ENCODE measurements at regions not wholly inside any gene's neighbourhood (a gene's known extent, or its start where the extent isn't known, plus 50 kb on each side); places are given as distances from the start of the nearest gene placed in this dataset.

DNA sequence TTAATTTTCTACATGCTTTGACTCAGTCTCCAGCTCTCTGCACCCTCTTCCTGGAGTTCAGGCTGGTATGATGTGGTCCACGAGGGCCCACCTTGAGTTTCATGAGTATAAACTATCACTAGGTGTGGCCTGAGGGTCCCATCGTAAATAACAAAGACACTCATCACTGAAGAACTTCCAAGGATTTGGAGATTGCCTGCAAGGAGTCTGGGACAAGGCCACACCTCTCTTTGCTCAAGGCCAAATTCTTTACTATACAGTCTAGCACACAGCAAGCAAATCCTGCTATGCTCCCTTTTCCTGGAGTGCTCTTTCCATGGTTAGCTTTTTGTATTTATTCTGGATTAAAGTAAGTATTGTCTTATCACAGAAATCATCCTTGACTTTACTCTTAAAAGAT, 271.9 kb downstream of the SLC16A7 start:
- no peak overlapping the region for H3K4me3 ChIP-seq (ENCODE audit: low read length in 2 of 2)
- H3K27ac ChIP-seq (ENCODE audit: low read depth in 2 of 2, low read length in 2 of 2), result no peak overlapping the region
- no peaks in the 10 kb centered on the region for H3K27me3 ChIP-seq (ENCODE audit: control insufficient read depth in 2 of 2, insufficient read depth in 2 of 2, low read length in 2 of 2)
- no peaks in the 10 kb centered on the region for H3K9me3 ChIP-seq (ENCODE audit: control insufficient read depth in 2 of 2, low read length in 2 of 2)
- no peak overlapping the region for H3K9ac ChIP-seq (ENCODE audit: low read depth in 1 of 2, low read length in 2 of 2)
- no peaks in the 10 kb centered on the region for H3K36me3 ChIP-seq (ENCODE audit: control insufficient read depth in 2 of 2, insufficient read depth in 2 of 2, low read length in 2 of 2)
- no peaks in the 10 kb centered on the region for H3K4me1 ChIP-seq (ENCODE audit: control insufficient read depth in 2 of 2, insufficient read depth in 2 of 2, low read length in 2 of 2)

DNA sequence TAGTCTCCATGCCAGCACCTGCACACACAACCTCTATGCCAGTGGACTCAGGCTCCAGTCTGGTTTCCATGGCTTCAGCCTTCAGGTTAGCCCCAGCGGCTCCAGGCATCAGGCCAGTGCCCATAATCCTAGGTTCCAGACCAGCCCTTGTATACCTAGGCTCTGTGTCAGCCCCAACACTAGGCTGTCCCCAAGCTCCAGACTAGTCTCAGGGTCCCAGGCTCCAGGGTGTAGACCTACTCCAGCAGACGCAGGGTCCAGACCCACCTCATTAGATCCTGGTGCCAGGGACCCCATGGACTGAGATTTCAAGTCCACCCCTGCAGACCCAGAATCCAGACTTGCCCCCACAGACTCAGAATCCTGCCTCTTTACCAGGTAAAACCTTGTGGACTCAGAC, 275.9 kb downstream of the SLC16A7 start:
- Histone ChIP-seq H3K36me3 (ENCODE audit: control insufficient read depth in 2 of 2, insufficient read depth in 2 of 2, low read length in 2 of 2) (no peaks in the 10 kb centered on the region), H3K4me3 (ENCODE audit: low read length in 2 of 2) (no peak overlapping the region), H3K27ac (ENCODE audit: low read depth in 2 of 2, low read length in 2 of 2) (no peak overlapping the region), H3K4me1 (ENCODE audit: control insufficient read depth in 2 of 2, insufficient read depth in 2 of 2, low read length in 2 of 2) (no peaks in the 10 kb centered on the region), H3K9me3 (ENCODE audit: control insufficient read depth in 2 of 2, low read length in 2 of 2) (no peaks in the 10 kb centered on the region), H3K9ac (ENCODE audit: low read depth in 1 of 2, low read length in 2 of 2) (no peak overlapping the region), H3K27me3 (ENCODE audit: control insufficient read depth in 2 of 2, insufficient read depth in 2 of 2, low read length in 2 of 2) (no peaks in the 10 kb centered on the region)

DNA sequence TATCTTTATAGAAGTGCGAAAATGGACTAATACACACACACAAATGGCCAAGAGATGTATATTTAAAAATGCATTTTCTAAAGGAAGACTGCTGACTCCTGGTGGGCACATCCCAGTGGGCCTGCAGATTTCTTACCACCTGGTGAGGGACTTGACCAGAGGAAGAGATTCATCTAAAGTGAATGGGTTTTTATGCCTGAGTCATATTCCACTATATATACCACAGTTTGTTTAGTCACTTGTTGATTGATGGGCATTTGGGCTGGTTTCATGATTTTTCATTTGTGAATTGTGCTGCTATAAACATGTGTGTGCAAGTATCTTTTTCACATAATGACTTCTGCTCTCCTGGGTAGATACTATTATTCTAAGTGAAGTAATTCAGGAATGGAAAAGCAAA, 277.3 kb downstream of the SLC16A7 start:
- Histone ChIP-seq H3K4me1 (ENCODE audit: control insufficient read depth in 2 of 2, insufficient read depth in 2 of 2, low read length in 2 of 2) (no peaks in the 10 kb centered on the region), H3K9me3 (ENCODE audit: control insufficient read depth in 2 of 2, low read length in 2 of 2) (no peaks in the 10 kb centered on the region), H3K9ac (ENCODE audit: low read depth in 1 of 2, low read length in 2 of 2) (no peak overlapping the region), H3K27ac (ENCODE audit: low read depth in 2 of 2, low read length in 2 of 2) (no peak overlapping the region), H3K4me3 (ENCODE audit: low read length in 2 of 2) (no peak overlapping the region), H3K27me3 (ENCODE audit: control insufficient read depth in 2 of 2, insufficient read depth in 2 of 2, low read length in 2 of 2) (no peaks in the 10 kb centered on the region), H3K36me3 (ENCODE audit: control insufficient read depth in 2 of 2, insufficient read depth in 2 of 2, low read length in 2 of 2) (no peaks in the 10 kb centered on the region)

DNA sequence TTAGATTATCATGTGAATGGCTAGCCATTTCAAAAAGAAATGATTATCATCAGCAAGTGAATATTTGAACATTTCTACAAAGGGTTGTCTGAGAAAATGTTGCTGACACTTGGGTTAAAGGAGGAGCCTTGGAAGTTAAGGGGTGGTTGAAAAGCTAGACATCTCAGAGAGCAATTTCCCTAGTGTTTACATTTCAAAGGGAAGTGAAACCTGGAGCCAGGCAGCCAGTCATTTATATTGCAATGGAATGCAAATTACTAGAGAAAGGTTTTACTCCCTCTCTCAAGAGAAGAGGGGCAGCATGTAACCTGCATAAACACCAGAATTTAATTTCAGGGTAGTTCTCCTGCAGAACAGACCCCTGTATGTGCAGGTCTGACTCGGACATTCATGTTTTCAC, 279.0 kb downstream of the SLC16A7 start:
- H3K9me3 ChIP-seq (ENCODE audit: control insufficient read depth in 2 of 2, low read length in 2 of 2), result no peaks in the 10 kb centered on the region
- H3K27me3 ChIP-seq (ENCODE audit: control insufficient read depth in 2 of 2, insufficient read depth in 2 of 2, low read length in 2 of 2), result no peaks in the 10 kb centered on the region
- no peak overlapping the region for H3K4me3 ChIP-seq (ENCODE audit: low read length in 2 of 2)
- H3K4me1 ChIP-seq (ENCODE audit: control insufficient read depth in 2 of 2, insufficient read depth in 2 of 2, low read length in 2 of 2), result no peaks in the 10 kb centered on the region
- no peaks in the 10 kb centered on the region for H3K36me3 ChIP-seq (ENCODE audit: control insufficient read depth in 2 of 2, insufficient read depth in 2 of 2, low read length in 2 of 2)
- no peak overlapping the region for H3K9ac ChIP-seq (ENCODE audit: low read depth in 1 of 2, low read length in 2 of 2)
- H3K27ac ChIP-seq (ENCODE audit: low read depth in 2 of 2, low read length in 2 of 2), result no peak overlapping the region

DNA sequence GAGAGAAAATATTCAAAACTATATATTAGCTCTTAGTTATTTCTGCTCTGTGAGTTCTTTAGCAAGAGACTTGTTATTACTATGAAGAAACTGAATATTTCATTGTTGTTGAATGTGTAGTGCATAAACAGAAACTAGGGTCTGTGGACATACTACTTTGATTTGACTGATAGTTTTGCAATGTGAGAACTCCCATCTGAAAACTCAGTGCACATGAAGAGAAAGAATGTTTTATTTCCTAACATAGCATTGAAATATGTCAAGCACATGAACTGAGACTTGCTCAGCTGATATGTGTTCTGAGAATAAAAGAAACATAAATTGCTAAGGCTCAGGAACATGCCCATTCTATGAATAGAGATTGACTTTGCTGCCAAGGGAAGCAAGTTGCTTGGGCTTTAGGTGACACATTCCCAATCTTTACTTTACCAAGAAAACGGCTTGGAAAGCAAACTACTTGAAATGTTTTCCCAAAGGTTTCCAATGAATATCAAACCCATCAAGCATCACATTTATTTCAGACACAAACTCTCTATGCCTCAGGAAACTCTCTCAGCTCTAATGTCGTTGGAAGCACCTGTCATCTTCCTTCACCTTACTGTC, 290.4 kb downstream of the SLC16A7 start:
- no peaks in the 10 kb centered on the region for H3K4me1 ChIP-seq (ENCODE audit: control insufficient read depth in 2 of 2, insufficient read depth in 2 of 2, low read length in 2 of 2)
- H3K36me3 ChIP-seq (ENCODE audit: control insufficient read depth in 2 of 2, insufficient read depth in 2 of 2, low read length in 2 of 2), result no peaks in the 10 kb centered on the region
- no peak overlapping the region for H3K9ac ChIP-seq (ENCODE audit: low read depth in 1 of 2, low read length in 2 of 2)
- H3K27ac ChIP-seq (ENCODE audit: low read depth in 2 of 2, low read length in 2 of 2), result no peak overlapping the region
- H3K4me3 ChIP-seq (ENCODE audit: low read length in 2 of 2), result no peak overlapping the region
- no peaks in the 10 kb centered on the region for H3K9me3 ChIP-seq (ENCODE audit: control insufficient read depth in 2 of 2, low read length in 2 of 2)
- H3K27me3 ChIP-seq (ENCODE audit: control insufficient read depth in 2 of 2, insufficient read depth in 2 of 2, low read length in 2 of 2), result no peaks in the 10 kb centered on the region

DNA sequence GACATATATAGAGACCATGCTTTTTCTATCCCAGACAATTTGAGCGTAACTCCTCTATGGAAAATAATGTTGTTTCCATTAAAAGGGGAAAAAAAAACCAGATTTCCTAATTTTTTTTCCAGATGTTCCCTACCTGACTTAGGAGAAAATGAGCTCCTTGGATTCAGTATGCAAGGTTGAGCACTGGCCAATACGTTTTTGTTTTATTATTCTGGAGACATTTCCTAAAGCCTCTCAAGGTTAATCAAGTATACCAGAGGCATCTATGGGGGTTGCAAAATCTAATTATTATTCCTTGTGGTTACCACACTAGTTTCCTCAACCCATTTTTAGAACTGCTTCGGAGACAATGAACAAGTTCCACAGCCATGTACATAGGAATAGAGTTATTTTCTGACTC, 291.3 kb downstream of the SLC16A7 start:
- Histone ChIP-seq H3K27ac (ENCODE audit: low read depth in 2 of 2, low read length in 2 of 2) (no peak overlapping the region), H3K36me3 (ENCODE audit: control insufficient read depth in 2 of 2, insufficient read depth in 2 of 2, low read length in 2 of 2) (no peaks in the 10 kb centered on the region), H3K9ac (ENCODE audit: low read depth in 1 of 2, low read length in 2 of 2) (no peak overlapping the region), H3K4me3 (ENCODE audit: low read length in 2 of 2) (no peak overlapping the region), H3K9me3 (ENCODE audit: control insufficient read depth in 2 of 2, low read length in 2 of 2) (no peaks in the 10 kb centered on the region), H3K4me1 (ENCODE audit: control insufficient read depth in 2 of 2, insufficient read depth in 2 of 2, low read length in 2 of 2) (no peaks in the 10 kb centered on the region), H3K27me3 (ENCODE audit: control insufficient read depth in 2 of 2, insufficient read depth in 2 of 2, low read length in 2 of 2) (no peaks in the 10 kb centered on the region)

DNA sequence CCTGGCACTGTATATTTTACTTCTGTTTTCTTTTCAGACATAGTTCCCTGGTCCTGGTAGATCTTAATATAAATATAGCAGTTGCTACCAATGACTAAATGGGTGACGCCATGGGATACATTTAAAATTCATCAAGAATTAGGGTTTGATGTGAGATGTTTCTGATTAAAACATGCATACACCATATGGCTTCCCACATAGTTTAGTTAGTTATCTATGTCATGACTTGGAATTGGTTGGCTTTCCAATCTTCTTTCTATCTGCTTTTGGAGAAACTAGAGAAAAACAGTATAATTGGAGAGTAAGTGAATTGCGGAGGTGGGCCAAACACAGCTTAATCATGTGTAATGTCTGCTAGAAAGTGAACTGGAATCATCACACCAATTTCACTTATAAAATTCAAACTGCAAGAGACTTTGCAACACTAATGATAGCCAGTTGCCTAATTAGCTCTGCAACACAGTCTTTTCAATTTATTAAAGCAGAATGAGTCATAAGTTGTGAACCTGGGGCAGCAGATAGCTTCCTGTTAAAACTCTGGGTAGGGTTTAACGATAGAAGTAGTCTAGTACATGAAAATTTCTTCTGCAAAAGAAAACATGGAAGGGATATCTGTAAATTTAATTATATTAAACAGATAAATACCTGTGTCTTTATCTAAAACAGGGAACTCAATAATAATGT, 295.2 kb downstream of the SLC16A7 start:
- H3K9me3 ChIP-seq (ENCODE audit: control insufficient read depth in 2 of 2, low read length in 2 of 2), result no peaks in the 10 kb centered on the region
- H3K9ac ChIP-seq (ENCODE audit: low read depth in 1 of 2, low read length in 2 of 2), result no peak overlapping the region
- no peaks in the 10 kb centered on the region for H3K4me1 ChIP-seq (ENCODE audit: control insufficient read depth in 2 of 2, insufficient read depth in 2 of 2, low read length in 2 of 2)
- H3K27me3 ChIP-seq (ENCODE audit: control insufficient read depth in 2 of 2, insufficient read depth in 2 of 2, low read length in 2 of 2), result no peaks in the 10 kb centered on the region
- H3K36me3 ChIP-seq (ENCODE audit: control insufficient read depth in 2 of 2, insufficient read depth in 2 of 2, low read length in 2 of 2), result no peaks in the 10 kb centered on the region
- no peak overlapping the region for H3K27ac ChIP-seq (ENCODE audit: low read depth in 2 of 2, low read length in 2 of 2)
- H3K4me3 ChIP-seq (ENCODE audit: low read length in 2 of 2), result no peak overlapping the region

DNA sequence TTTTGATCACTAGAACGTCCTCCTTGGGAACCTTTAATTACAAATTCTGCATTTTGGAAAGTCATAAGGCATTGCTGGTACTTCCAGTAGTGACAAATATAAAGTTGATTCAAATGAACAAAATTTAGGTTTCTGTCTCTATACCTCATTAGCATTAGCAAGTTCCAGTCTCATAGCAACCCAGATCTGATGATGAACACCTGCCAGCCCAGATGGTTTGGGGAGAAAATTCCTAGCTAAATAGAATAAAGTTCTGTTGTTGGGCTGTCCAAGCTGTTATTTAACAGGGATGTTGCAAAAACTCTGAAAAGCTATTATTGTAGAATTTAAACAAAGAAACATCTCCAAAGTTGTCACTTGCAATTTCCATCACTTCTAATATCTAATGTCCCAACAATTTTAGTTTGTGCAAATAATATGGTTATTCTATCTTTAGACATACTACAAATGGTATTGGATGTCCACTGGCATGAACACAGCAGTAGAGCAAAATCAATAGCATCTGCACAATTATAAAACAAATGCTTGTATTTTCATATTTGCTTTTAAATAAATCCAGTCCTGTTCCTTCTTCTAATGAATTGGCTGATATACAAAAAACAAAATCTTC, 299.4 kb downstream of the SLC16A7 start:
- H3K36me3 ChIP-seq (ENCODE audit: control insufficient read depth in 2 of 2, insufficient read depth in 2 of 2, low read length in 2 of 2), result no peaks in the 10 kb centered on the region
- H3K4me3 ChIP-seq (ENCODE audit: low read length in 2 of 2), result no peak overlapping the region
- H3K4me1 ChIP-seq (ENCODE audit: control insufficient read depth in 2 of 2, insufficient read depth in 2 of 2, low read length in 2 of 2), result no peaks in the 10 kb centered on the region
- no peaks in the 10 kb centered on the region for H3K27me3 ChIP-seq (ENCODE audit: control insufficient read depth in 2 of 2, insufficient read depth in 2 of 2, low read length in 2 of 2)
- H3K27ac ChIP-seq (ENCODE audit: low read depth in 2 of 2, low read length in 2 of 2), result no peak overlapping the region
- no peaks in the 10 kb centered on the region for H3K9me3 ChIP-seq (ENCODE audit: control insufficient read depth in 2 of 2, low read length in 2 of 2)
- H3K9ac ChIP-seq (ENCODE audit: low read depth in 1 of 2, low read length in 2 of 2), result no peak overlapping the region

DNA sequence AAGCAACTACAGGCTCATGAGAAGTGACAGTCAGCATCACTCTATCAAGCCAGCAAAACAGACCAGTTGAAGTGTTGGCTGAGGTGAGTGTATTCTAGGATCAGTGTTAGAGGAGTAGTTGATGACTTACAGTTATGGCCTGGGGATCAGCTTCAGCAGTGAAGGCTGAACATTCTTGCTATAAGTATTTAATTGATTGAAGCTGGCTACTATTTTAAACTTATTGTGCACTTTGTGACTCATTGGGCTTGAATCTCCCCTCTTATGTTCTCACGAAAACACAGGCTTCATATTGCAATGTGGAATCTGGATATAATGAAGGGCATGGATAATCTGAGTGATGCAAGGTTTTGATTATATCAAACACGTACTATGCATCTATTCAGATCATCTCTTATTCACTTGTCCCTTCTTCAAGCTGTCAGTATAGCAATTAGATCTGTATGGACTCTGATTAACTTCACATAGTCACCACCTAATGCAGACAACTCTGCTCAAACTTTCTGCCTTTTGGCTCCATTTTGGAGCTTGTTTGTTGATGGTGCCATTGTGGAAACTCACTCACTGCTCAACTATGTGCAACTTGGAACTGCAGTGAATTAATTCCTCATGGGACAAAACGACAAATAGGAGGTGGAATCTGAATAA, 309.2 kb downstream of the SLC16A7 start:
- Histone ChIP-seq H3K4me1 (ENCODE audit: control insufficient read depth in 2 of 2, insufficient read depth in 2 of 2, low read length in 2 of 2) (no peaks in the 10 kb centered on the region), H3K36me3 (ENCODE audit: control insufficient read depth in 2 of 2, insufficient read depth in 2 of 2, low read length in 2 of 2) (no peaks in the 10 kb centered on the region), H3K4me3 (ENCODE audit: low read length in 2 of 2) (no peak overlapping the region), H3K9me3 (ENCODE audit: control insufficient read depth in 2 of 2, low read length in 2 of 2) (no peaks in the 10 kb centered on the region), H3K9ac (ENCODE audit: low read depth in 1 of 2, low read length in 2 of 2) (no peak overlapping the region), H3K27me3 (ENCODE audit: control insufficient read depth in 2 of 2, insufficient read depth in 2 of 2, low read length in 2 of 2) (no peaks in the 10 kb centered on the region), H3K27ac (ENCODE audit: low read depth in 2 of 2, low read length in 2 of 2) (no peak overlapping the region)

DNA sequence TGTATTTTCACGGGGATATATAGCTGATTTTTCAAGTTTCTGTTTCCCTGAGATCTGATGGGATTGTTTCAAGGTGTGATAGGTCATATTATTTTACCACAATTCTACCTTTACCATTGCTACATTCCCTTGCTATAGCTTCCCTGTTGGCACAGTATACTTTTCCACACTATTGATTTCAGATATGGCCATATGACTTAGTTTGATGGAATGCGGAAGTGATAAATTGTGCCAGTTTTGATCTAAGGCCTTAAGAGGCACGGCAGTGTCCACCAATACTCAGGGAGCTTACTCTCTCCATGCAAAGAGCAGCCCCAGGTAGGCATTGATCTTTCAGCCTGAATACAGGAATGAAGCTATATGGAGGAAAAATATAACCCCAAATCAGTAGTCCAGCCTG, 315.7 kb downstream of the SLC16A7 start:
- no peak overlapping the region for H3K9ac ChIP-seq (ENCODE audit: low read depth in 1 of 2, low read length in 2 of 2)
- H3K27me3 ChIP-seq (ENCODE audit: control insufficient read depth in 2 of 2, insufficient read depth in 2 of 2, low read length in 2 of 2), result no peaks in the 10 kb centered on the region
- H3K27ac ChIP-seq (ENCODE audit: low read depth in 2 of 2, low read length in 2 of 2), result no peak overlapping the region
- no peaks in the 10 kb centered on the region for H3K4me1 ChIP-seq (ENCODE audit: control insufficient read depth in 2 of 2, insufficient read depth in 2 of 2, low read length in 2 of 2)
- no peak overlapping the region for H3K4me3 ChIP-seq (ENCODE audit: low read length in 2 of 2)
- no peaks in the 10 kb centered on the region for H3K9me3 ChIP-seq (ENCODE audit: control insufficient read depth in 2 of 2, low read length in 2 of 2)
- no peaks in the 10 kb centered on the region for H3K36me3 ChIP-seq (ENCODE audit: control insufficient read depth in 2 of 2, insufficient read depth in 2 of 2, low read length in 2 of 2)
